SKM-1 treated with dmso at 0.1 percent for 144 hours (cell line): ENCODE measurements at regions not wholly inside any gene's neighbourhood (a gene's known extent, or its start where the extent isn't known, plus 50 kb on each side); places are given as distances from the start of the nearest gene placed in this dataset.
"Not testable (repeated sequence)": the region's sequence is repeated elsewhere in the genome, so short reads cannot be mapped to it uniquely, and the experiment has no call there.

ENCODE experiments used
- DNase-seq: peaks from one replicate; lab custom pipeline; 2025; ENCODE audit not compliant: unreplicated experiment; lab: John Stamatoyannopoulos, UW

DNA sequence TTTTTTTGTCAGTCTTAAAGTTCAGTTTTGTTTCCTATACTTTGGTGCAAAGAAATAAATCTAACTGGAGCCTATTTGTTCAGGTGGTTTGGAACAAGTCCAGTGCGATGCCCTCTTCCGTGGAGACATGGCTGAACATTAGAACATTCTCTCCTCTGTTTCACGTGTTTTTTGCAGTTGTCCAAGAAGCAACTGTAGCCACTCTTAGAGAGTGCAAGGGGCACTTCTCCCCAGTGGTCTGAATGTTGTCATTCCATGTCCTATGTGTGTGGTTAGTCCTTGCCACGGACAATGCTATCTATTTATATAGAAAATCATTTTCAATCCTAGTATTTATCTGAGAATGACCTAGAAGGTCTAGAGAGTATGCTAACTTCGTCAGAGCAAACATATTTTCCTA, 1232.5 kb upstream of the SEL1L start:
- no peak for DNase-seq

DNA sequence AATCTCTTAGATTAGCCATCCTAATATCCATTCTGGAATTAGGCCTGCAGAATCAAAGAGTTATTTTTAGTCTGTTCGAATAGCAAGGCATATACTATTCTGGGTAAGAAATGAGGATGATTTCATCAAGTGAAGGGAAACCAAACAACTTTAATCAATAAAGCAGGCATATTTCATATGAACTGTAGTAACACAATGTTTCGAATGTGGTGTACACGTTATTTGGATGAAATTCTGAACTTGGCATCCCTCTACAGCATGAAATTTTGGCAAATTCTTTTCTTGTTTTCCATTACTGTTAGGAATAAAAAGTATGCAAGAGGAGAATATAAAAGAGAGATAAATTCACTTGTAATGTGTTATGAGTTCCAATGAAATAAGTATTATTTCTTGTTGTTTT, 1233.3 kb upstream of the SEL1L start:
- DNase-seq = no peak

DNA sequence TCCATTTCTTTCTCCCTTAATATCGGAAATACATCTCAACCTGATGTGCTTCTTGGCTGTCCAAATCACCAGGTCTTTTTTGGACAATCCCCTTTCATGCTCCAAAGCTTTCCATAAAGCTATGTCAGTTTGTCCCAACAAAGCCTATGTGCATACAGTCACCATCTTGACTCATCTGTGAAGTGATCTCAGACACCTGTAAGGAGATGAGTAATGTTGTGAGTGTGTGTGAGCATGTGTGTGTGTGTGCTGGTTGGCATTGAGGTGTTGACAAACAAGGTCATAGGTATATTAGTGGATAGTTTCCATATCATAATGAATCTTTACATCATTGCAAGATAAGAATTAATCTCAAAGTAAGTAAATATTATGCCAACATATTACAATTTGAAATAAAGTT, 1243.3 kb upstream of the SEL1L start:
- no peak for DNase-seq

DNA sequence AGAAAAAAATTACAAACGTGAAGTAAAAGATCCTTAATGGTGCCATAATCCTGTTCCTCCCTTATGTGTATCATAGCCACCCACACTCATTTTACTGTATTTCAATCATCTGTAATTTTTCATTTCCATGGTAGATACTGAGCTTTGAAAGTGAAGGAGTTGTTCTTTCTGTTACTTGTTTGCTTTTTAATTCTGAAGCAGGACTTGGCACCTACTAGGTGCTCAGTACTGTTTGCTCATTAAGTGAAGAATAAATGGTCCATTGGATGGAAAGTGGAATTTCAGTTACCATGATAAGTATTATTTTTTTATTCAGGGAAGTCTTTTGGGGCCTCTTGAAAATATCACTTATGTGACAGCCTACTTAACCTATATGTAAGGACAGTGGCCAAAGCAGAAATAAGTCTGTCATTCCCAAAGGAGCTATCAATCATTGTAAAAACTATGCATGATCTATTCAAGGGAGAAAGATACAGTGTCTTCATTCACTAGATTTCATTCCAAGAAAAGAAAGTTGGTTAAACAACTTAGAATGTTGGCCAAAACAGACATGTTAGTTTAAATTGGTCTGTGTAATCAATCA, 1244.4 kb upstream of the SEL1L start:
- DNase-seq = no peak

DNA sequence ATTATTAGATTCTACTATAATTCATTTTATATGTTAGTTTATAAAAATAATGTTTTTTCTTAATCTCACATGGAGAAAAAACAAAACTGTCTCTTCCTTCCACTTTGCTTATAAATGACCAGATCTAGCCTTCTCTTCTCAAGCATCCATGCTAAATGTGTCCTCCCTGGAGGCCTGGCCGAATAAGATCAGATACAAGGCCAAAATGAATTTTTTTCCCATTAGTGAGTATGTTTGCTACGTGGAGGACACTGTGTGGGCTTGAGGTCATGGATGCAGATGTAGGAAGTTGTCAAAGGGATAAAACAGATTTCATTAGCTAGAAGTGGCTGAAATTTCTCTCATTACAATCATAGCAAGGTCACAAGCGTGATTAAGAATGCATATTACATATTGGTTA, 1244.9 kb upstream of the SEL1L start:
- DNase-seq = no peak

DNA sequence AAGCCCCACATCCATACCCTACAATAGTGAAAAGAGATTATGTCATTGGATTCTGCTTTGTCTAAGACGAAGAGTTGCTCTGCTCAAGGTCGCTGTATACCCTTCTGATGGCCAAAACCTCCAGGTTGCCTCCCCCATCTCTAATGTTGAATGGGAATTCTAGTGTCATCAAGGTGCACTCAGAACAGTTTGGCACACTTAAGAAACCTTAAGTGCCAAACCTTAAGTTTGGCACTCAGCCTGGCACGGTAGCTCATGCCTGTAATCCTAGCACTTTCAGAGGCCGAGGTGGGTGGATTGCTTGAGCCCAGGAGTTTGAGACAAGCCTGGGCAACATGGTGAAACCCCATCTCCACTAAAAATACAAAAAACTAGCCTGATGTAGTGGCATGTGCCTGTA, 1245.6 kb upstream of the SEL1L start:
- no peak for DNase-seq

DNA sequence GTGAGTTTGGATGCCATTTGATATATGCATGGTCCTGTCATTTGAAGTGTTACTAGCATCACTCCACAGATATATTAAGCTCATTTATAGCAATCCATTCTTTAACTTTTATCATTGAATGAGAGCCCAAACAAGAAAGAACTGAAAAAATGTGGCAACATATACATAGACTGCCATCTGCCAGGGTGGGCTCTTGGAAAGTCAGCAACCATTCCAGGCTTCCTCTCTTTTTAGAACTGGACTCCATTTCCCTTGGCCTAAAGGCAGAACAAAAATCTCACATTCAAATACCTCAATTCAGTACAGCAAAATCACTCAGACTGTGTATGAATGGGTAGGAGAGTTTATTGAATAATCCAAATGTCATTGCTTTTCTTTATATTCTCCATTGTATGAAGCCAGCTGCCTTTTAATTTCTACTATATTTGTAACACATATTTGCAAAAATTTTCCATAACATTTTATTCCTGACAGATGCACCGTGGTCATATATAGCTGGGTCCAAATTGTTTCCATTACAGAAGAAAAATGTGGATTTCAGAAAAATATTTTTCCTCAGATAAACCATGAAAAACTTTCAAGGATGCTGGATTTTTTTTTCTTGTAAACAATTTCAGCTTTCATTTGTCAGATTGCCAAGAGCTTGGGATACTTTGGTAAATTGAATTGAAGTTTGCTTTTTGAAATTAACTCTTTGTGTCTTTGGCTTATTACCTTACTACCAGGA, 1252.3 kb upstream of the SEL1L start:
- no peak for DNase-seq

DNA sequence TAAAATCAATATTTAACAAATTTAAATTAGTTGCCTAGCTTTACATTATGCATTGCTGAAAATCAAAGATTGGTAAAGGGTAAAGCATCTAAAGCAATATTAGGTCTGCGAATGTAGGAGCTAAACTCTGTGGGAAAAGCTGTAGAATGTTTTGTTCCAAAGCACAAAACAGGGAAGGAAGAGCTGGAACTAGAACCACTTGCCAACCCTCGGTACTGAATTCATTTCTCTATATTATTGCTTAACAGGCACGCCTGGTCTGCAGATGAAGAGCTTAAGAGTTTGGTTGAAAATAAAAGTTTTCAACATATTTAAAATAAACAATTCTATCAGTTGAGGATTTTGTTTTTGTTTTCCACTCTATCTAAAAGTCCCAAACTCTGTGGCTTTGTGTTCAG, 1252.8 kb upstream of the SEL1L start:
- no peak for DNase-seq

DNA sequence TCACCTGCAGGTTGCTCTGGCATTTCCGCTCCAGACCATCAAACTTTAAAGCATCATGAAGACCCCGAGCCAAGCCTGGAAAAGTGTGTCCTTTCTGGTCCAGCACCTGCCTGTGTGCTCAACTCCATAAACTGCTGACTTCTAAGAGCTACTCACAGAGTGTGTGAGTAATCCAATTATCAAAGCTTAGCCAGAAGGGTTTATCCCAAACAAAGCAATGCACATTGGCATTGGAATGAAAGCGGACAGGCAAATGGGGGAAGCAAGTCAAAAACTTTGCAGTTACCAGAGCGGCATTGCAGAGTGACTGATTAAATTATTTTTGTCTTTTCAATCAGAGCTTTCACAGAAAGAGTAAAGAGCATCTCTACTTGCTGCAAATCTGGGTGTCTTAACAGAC, 1262.4 kb upstream of the SEL1L start:
- no peak for DNase-seq

DNA sequence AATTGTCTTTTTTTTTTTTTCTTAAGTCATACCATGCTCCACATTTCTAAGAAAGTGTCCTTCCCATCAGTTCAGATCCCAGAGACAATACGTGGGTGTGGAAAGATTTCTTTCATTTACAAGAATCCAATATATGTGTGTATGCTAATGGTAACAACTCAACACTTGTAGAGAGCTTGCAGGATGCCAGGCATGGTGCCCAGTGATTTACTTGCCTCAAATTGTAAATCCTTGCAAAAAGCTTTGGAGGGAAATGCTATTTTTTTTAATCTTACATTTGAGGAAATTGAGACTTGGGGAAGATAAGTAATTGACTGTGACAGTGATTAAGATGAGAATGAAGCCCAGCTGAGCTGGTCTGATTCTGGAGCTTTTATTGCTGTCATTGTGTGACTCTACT, 1264.6 kb upstream of the SEL1L start:
- no peak for DNase-seq

DNA sequence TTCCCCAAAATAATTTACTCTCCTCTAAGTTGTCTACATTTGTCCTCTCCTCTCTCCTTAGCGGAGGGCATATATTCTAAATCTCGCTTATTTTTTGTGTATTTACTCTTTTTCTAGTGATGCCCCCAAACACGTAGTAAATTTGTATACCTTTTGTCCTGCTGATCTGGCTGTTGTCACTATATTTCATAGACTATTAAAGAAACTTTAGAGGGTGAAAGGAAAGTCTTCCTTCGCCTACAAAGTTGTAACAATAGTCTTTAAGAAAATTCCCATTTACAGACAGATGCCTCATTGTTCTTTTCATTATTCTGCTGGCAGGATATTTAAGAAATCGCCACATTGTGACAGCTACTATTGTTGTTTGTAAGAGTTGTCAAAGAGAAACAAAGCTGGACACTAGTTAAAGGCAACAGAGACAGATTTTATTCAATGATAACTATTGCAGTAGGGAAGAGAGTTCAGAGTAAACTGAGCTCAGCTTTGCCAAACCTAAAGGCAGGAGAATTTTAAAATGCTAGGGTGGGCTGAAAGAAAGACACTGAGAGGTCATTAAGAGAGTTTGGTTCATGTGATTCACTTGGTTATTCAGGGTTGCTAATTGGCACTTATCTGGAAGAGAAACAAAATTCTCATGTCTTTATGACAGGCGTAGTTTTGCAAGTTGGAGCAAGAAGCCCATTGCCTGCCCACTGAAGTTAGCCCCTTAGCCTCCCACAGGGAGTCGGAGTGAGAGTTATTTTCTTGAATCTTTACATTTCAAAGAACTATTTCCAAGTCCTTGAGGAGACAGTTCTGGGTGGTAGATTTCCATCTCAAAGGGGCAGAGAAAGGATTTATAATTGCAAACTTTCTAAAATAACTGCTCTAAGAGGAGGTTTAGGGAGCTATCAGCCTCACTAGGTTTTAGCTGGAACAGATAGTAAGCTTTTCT, 1272.5 kb upstream of the SEL1L start:
- no peak for DNase-seq

DNA sequence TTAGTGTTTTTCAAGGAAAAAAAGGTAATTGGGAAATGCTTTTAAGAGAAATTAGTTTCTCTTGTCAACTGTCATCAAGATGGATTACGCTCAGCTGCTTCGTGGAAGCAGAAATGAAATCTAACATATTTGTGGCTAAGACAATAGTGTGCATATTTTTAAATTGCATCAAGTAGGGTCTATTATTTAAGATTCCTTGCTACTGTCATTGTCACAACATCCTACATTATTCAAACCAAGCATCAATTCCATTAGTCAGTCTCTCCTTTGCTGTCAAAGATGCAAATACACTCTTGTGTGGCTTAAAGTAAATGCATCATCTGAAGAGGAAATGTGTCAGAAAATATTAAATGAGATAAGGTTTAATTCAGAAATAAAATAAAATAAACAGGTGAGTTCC, 1277.6 kb upstream of the SEL1L start:
- DNase-seq = no peak

DNA sequence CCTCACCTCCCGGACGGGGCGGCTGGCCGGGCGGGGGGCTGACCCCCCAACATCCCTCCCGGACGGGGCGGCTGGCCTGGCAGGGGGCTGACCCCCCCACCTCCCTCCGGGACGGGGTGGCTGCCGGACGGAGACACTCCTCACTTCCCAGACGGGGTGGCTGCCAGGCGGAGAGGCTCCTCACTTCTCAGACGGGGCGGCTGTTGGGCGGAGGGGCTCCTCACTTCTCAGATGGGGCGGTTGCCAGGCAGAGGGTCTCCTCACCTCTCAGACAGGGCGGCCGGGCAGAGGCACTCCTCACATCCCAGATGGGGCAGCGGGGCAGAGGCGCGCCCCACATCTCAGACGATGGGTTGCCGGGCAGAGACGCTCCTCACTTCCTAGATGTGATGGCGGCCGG, 1280.7 kb upstream of the SEL1L start:
- DNase-seq = not testable (repeated sequence)

DNA sequence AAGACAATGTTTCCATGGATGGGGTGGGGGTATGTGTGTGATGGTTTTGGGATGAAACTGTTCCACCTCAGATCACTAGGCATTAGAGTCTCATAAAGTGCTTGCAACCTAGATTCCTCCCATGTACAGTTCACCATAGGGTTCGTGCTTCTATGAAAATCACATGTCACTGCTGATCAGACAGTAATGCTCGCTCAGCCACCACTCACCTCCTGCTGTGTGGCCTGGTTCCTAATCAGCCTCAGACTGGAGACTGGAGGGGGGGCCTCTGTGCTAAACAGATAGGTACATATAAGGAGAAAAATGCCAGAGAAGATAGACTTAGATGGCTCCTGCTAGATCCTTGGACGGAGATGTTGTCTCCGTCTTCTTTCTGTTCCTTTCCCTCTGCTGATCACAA, 1296.9 kb upstream of the SEL1L start:
- DNase-seq = no peak

DNA sequence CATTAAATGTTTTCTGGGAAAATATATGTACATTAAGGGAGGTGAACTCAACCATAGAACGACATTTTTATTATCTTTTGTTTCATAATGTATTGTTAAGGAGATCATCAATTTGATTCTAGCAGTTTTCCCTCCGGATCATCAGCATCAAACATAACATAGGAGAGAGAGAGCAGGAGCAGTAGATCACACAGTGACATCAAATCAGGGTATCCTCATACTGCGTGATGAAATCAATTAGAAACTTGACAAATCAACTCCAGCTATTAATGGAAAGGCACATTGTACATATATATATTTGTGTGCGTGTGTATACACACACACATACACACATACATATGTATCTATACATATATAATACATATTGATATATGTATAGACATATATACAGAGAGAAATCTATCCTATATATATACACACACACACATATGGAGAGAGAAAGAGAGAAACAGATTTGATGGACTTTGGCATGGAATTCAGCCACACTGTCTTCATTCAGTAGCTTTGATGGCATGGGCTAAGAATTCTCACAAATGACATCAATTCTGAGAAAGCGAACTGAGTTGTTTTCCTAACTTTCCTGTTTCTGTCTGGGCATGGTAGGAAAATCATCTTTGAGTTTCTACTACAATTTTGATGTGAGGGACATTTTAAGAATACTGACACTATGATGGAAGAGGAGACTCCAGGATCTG, 1302.8 kb upstream of the SEL1L start:
- no peak for DNase-seq

DNA sequence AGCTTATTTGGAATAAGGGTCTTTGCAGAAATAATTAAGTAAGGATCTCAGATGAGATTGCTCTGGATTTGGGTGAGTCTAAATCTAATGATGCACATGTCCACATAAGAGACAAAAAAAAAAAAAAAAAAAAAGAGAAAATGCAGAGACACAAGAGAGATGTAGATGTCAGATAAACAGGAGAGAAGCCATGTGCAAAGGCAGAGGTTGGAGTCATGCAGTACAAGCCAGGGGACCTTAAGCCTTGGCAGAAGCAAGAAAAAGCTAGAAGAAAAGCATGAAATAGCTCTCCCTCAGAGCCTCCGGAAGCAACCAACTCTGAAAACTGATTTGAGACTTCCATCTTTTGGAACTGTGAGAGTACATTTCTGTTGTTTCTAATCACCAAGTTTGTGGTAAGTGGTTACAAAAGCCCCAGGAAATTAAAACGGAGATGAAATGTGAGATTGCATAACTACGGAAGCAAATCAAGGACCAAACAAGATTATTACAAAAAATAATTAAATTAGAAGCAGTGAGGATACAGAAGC, 1304.0 kb upstream of the SEL1L start:
- no peak for DNase-seq

DNA sequence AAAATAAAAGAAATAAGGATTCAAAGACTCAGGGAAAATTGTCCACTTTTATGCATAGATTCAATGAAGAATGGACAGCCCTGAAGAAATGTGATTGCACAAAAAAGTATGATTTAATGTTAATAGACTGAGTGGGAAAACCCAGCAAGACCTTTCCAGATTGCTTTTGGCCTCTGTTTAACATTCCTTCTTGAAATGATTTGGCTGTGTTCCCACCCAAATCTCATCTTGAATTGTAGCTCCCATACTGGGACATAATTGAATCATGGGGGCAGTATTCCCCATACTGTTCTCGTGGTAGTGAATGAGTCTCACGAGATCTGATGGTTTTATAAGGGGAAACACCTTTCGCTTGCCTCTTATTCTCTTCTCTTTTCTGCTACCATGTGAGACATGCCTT, 1316.9 kb upstream of the SEL1L start:
- DNase-seq = no peak

DNA sequence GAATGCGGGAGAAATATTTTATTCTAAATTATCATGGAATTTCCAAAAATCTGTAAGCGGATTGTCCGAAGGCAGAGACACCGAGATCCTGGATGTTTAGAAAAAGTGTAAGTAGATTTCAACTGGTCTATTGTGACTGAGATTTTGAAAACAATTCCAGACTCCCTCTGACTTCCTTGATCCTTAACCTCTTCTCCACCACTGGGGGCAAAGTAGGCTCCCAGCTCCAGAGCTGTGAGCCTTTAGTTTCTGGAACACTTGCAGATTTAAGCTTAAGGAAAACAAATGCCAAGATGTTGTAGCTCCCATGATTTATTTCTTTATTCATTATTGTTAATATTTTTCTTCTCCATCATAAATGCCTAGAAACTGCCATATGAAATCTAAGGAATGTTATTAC, 1320.5 kb upstream of the SEL1L start:
- no peak for DNase-seq

DNA sequence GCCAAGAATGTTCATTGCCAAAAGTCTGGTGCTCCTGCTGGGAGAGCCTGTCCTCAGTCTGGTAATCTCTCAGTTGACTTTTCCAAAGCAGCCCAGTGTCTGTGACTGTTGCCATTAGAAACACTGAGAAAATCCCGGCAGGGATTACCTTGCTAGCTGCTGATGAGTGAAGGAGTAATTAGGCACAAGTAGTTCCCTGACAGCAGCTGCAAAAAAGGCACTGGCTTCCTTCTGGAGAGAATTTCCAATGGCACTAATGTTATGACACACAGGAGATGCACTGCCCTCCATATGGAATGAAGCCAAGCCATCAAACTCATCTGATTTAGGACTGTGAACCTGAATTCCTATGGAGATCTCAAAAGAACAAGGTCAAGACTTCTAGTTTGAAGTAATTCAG, 1321.2 kb upstream of the SEL1L start:
- DNase-seq = no peak

DNA sequence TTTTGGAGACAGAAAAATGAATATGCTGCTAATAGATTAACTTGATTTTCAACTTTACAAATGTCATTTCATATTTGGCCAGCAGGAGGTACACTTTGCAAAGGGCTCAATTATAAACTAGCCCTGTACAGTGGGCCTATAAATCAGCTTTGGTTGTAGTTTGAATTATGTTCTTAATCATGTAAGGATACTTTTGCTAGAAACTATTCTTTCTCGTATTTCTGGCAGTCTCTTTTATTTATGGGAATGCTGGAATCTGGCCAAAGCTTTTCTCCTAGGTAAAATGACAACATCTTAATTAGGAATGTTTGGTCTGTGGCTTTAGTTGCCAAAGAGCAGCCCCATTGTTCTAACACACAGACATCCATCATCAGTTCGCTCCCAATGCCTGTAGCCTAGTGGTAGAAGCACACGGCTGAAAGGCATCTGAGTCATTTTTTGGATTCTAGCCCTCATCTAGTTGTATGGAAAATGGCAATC, 1322.3 kb upstream of the SEL1L start:
- DNase-seq = peak; percentile 0

DNA sequence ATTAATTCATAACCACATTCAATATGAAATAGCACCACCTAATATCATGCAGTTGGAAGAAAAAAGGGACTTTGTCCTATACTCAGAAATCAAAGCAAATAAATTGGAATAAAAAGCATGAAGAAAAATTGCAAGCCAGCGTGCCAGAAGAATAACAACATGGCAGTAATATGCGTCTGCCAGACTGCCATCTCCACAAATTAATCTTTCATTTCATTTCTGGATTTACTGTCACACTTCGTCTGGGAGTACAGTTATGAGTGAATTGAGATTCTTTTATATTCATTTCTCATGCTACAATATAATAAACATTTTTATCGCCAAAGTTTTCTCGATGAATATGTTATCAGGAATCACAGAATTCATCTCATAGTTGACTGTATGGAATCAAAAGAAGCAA, 1327.7 kb upstream of the SEL1L start:
- DNase-seq = no peak
